GM23338 (cell line): ENCODE measurements at regions not wholly inside any gene's neighbourhood (a gene's known extent, or its start where the extent isn't known, plus 50 kb on each side); places are given as distances from the start of the nearest gene placed in this dataset.

Experiments used
- ATAC-seq: fragments of 200-7000 bp; cut with Tn5 transposase; 3 replicates; pipeline ENCODE4 v1.9.1; 2020
- DNase-seq: peaks from one replicate; pipeline ENCODE4 v3.0.0-alpha.2; 2015; ENCODE audit warnings: low spot score
- H2AFZ ChIP-seq: fragments of 200-600 bp; sonication (generic); 2 replicates; pipeline ENCODE4 v1.8.0; 2016; ENCODE audit warnings: antibody characterized with exemption, mild to moderate bottlenecking, moderate library complexity
- H3F3A ChIP-seq: fragments of 200-600 bp; sonication (generic); replicated peaks from 2 replicates; pipeline ENCODE4 v1.8.0; 2017; ENCODE audit warnings: antibody characterized with exemption, mixed run types, low read depth
- H3K27ac ChIP-seq: fragments of 200-600 bp; sonication (generic); 2 replicates; pipeline ENCODE4 v1.6.1; 2016; ENCODE audit warnings: low read depth
- H3K27me3 ChIP-seq: fragments of 200-600 bp; sonication (generic); 2 replicates; pipeline ENCODE4 v1.8.0; 2016; ENCODE audit warnings: mild to moderate bottlenecking, mixed run types, moderate library complexity; ENCODE audit not compliant: insufficient read depth
- H3K36me3 ChIP-seq: fragments of 200-600 bp; sonication (generic); 2 replicates; pipeline ENCODE4 v1.8.0; 2016; ENCODE audit warnings: mild to moderate bottlenecking; ENCODE audit not compliant: insufficient read depth
- H3K4me1 ChIP-seq: fragments of 200-600 bp; sonication (generic); 2 replicates; pipeline ENCODE4 v1.8.0; 2016; ENCODE audit warnings: mild to moderate bottlenecking, moderate library complexity; ENCODE audit not compliant: insufficient read depth
- H3K4me2 ChIP-seq: fragments of 200-600 bp; sonication (generic); 2 replicates; pipeline ENCODE4 v1.7.1; 2017; ENCODE audit warnings: mixed run types
- H3K4me3 ChIP-seq: fragments of 200-600 bp; sonication (generic); 2 replicates; pipeline ENCODE4 v1.6.1; 2016; ENCODE audit warnings: mixed run types
- H3K79me2 ChIP-seq: fragments of 200-600 bp; sonication (generic); replicated peaks from 2 replicates; pipeline ENCODE4 v1.8.0; 2017; ENCODE audit warnings: mild to moderate bottlenecking; ENCODE audit not compliant: insufficient read depth
- H3K9me2 ChIP-seq: fragments of 200-600 bp; sonication (generic); 2 replicates; pipeline ENCODE4 v1.8.0; 2017; ENCODE audit not compliant: insufficient read depth
- H4K20me1 ChIP-seq: fragments of 200-600 bp; sonication (generic); replicated peaks from 2 replicates; pipeline ENCODE4 v1.8.0; 2017; ENCODE audit warnings: mild to moderate bottlenecking; ENCODE audit not compliant: insufficient read depth
- H3K27ac Mint-ChIP-seq: 2 replicates; pipeline ENCODE4 v1.8.0; 2020; ENCODE audit warnings: inconsistent platforms, mild to moderate bottlenecking, moderate library complexity, mixed read lengths
- H3K27me3 Mint-ChIP-seq: 3 replicates; pipeline ENCODE4 v1.8.0; 2022; ENCODE audit warnings: low read depth, mild to moderate bottlenecking, moderate library complexity, mixed read lengths, inconsistent platforms; ENCODE audit not compliant: insufficient read depth, poor library complexity
- H3K36me3 Mint-ChIP-seq: 3 replicates; pipeline ENCODE4 v1.8.0; 2021; ENCODE audit warnings: low read depth, mild to moderate bottlenecking, inconsistent platforms, moderate library complexity, mixed read lengths
- H3K4me1 Mint-ChIP-seq: 3 replicates; pipeline ENCODE4 v1.8.0; 2020; ENCODE audit warnings: mild to moderate bottlenecking, inconsistent platforms, mixed read lengths
- H3K4me3 Mint-ChIP-seq: 3 replicates; pipeline ENCODE4 v1.8.0; 2021; ENCODE audit warnings: moderate library complexity, mild to moderate bottlenecking, inconsistent platforms, mixed read lengths
- H3K9me3 Mint-ChIP-seq: 3 replicates; pipeline ENCODE4 v1.8.0; 2020; ENCODE audit warnings: moderate library complexity, mild to moderate bottlenecking, inconsistent platforms, mixed read lengths
- CREB1 ChIP-seq: fragments of 250-450 bp; sonication (Bioruptor Pico); IDR thresholded peaks from 2 replicates; pipeline ENCODE4 v1.5.0; 2020; ENCODE audit warnings: low read depth, mild to moderate bottlenecking, moderate library complexity
- CTCF ChIP-seq, 2 experiments: fragments of 200-600 bp in 1 of 2; sonication (generic) in 1 of 2; conservative IDR thresholded peaks; 2 replicates each; pipeline versions ENCODE4 v1.5.1 to v1.6.1; 2016 to 2017; ENCODE audit warnings: antibody characterized with exemption in 2 of 2, low read depth in 2 of 2, mild to moderate bottlenecking in 2 of 2, moderate library complexity in 1 of 2
- ETS1 ChIP-seq: IDR thresholded peaks from 2 replicates; pipeline ENCODE4 v1.6.1; 2016; ENCODE audit warnings: antibody characterized with exemption
- EZH2 ChIP-seq: fragments of 200-600 bp; sonication (generic); IDR thresholded peaks from one replicate; pipeline ENCODE4 v1.8.0; 2017; ENCODE audit warnings: antibody characterized with exemption, mild to moderate bottlenecking, low read depth; ENCODE audit not compliant: unreplicated experiment
- EZH2phosphoT487 ChIP-seq: fragments of 200-600 bp; sonication (generic); IDR thresholded peaks from one replicate; pipeline ENCODE4 v1.8.1; 2018; ENCODE audit warnings: antibody characterized with exemption; ENCODE audit not compliant: unreplicated experiment
- JUNB ChIP-seq: IDR thresholded peaks from one replicate; pipeline ENCODE4 v1.6.1; 2016; ENCODE audit warnings: antibody characterized with exemption; ENCODE audit not compliant: unreplicated experiment
- NANOG ChIP-seq: IDR thresholded peaks from 2 replicates; pipeline ENCODE4 v1.6.1; 2016; ENCODE audit warnings: antibody characterized with exemption, borderline replicate concordance
- POLR2AphosphoS5 ChIP-seq: IDR thresholded peaks from 2 replicates; pipeline ENCODE4 v1.6.1; 2016; ENCODE audit warnings: antibody characterized with exemption, low read depth
- REST ChIP-seq: IDR thresholded peaks from one replicate; pipeline ENCODE4 v1.6.1; 2018; ENCODE audit warnings: antibody characterized with exemption; ENCODE audit not compliant: unreplicated experiment
- STAT1 ChIP-seq: IDR thresholded peaks from one replicate; pipeline ENCODE4 v1.6.1; 2016; ENCODE audit warnings: antibody characterized with exemption; ENCODE audit not compliant: unreplicated experiment
- ZNF114 ChIP-seq: fragments of 250-450 bp; sonication (Bioruptor Pico); IDR thresholded peaks from 2 replicates; pipeline ENCODE4 v1.5.0; 2020; ENCODE audit warnings: mild to moderate bottlenecking, moderate library complexity
- ZNF331 ChIP-seq: fragments of 250-450 bp; sonication (Bioruptor Pico); IDR thresholded peaks from 2 replicates; pipeline ENCODE4 v1.5.0; 2020; ENCODE audit warnings: low read depth, mild to moderate bottlenecking, moderate library complexity
- ZNF462 ChIP-seq: fragments of 250-450 bp; sonication (Bioruptor Pico); IDR thresholded peaks from 2 replicates; pipeline ENCODE4 v1.5.0; 2020; ENCODE audit warnings: mild to moderate bottlenecking, moderate library complexity

GRCh38 chr5:32519508-32519907 is 65.8 kb upstream of the SUB1 start:
- Histone ChIP-seq H3K4me3 (no peak overlapping the region), H2AFZ (no peak overlapping the region), H3F3A (no peaks in the 10 kb centered on the region), H3K4me2 (no peak overlapping the region), H4K20me1 (no peaks in the 10 kb centered on the region), H3K4me1 (no peaks in the 10 kb centered on the region), H3K9me2 (peaks cover 5% of the 10 kb centered on the region; the same call in 1 of the 2 replicates), H3K27me3 (no peaks in the 10 kb centered on the region), H3K36me3 (no peaks in the 10 kb centered on the region), H3K27ac (no peak overlapping the region), H3K79me2 (no peaks in the 10 kb centered on the region)
- H3K4me1 Mint-ChIP-seq, result no peaks in the 10 kb centered on the region
- TF ChIP-seq CTCF (conservative IDR thresholded peaks at IDR 0.05; ENCODE audit: low read depth in 2 of 2) (no peak), CREB1 (CRISPR knock-in tag) (no peak), NANOG (no peak), STAT1 (no peak), ZNF331 (CRISPR knock-in tag) (no peak), POLR2AphosphoS5 (no peak), ETS1 (no peak), REST (no peak), JUNB (no peak), EZH2phosphoT487 (no peak), ZNF462 (no peak), ZNF114 (CRISPR knock-in tag) (no peak), EZH2 (no peak)
- ATAC-seq (no peak), DNase-seq (no peak)
- H3K27ac Mint-ChIP-seq, result no peak overlapping the region
- H3K9me3 Mint-ChIP-seq, result no peaks in the 10 kb centered on the region
- no peak overlapping the region for H3K4me3 Mint-ChIP-seq
- H3K36me3 Mint-ChIP-seq, result no peaks in the 10 kb centered on the region
- no peaks in the 10 kb centered on the region for H3K27me3 Mint-ChIP-seq
